MM.1S (cell line): ENCODE measurements at regions not wholly inside any gene's neighbourhood (a gene's known extent, or its start where the extent isn't known, plus 50 kb on each side); places are given as distances from the start of the nearest gene placed in this dataset.

Source experiments
- EZH2 ChIP-seq: fragments of 300-600 bp; sonication (generic); optimal IDR thresholded peaks from 2 replicates; pipeline ENCODE3; 2017; ENCODE audit warnings: low read depth, mild to moderate bottlenecking, antibody characterized with exemption, low read length, mixed read lengths
- EZH2phosphoT487 ChIP-seq: fragments of 300-600 bp; sonication (generic); IDR thresholded peaks from 2 replicates; pipeline ENCODE4 v1.6.1; 2018; ENCODE audit warnings: antibody characterized with exemption, low read length
- TF ChIP-seq, protein P1 (sequence below): fragments of 300-600 bp; sonication (generic); IDR thresholded peaks from 2 replicates; pipeline ENCODE4 v1.5.1; 2016; ENCODE audit warnings: antibody characterized with exemption, low read length, mixed read lengths

DNA sequence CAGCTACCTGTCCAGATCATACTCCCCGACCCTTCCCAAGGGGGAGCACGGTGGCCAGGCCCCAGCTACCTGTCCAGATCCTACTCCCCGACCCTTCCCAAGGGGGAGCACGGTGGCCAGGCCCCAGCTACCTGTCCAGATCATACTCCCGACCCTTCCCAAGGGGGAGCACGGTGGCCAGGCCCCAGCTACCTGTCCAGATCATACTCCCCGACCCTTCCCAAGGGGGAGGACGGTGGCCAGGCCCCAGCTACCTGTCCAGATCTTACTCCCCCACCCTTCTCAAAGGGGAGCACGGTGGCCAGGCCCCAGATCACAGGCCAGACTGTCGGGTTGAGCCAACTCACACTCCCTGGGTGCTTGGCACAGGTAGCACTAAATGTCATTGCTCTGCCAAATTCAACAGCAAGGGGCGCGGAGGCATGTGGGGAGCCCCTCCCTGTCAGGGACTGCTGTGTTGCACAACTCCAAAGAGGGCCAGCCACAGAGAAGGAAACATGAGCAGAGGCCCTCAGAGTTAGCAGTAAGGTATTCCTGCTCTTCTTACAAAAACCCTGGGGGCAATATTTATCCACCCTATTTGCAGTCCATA lies 136.9 kb downstream of the OLFM1 start:
- TF ChIP-seq, protein P1, sequence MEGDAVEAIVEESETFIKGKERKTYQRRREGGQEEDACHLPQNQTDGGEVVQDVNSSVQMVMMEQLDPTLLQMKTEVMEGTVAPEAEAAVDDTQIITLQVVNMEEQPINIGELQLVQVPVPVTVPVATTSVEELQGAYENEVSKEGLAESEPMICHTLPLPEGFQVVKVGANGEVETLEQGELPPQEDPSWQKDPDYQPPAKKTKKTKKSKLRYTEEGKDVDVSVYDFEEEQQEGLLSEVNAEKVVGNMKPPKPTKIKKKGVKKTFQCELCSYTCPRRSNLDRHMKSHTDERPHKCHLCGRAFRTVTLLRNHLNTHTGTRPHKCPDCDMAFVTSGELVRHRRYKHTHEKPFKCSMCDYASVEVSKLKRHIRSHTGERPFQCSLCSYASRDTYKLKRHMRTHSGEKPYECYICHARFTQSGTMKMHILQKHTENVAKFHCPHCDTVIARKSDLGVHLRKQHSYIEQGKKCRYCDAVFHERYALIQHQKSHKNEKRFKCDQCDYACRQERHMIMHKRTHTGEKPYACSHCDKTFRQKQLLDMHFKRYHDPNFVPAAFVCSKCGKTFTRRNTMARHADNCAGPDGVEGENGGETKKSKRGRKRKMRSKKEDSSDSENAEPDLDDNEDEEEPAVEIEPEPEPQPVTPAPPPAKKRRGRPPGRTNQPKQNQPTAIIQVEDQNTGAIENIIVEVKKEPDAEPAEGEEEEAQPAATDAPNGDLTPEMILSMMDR = no peak
- TF ChIP-seq EZH2 = no peak
- TF ChIP-seq EZH2phosphoT487 = no peak
